ENCODE measurements at regions not wholly inside any gene's neighbourhood (a gene's known extent, or its start where the extent isn't known, plus 50 kb on each side); places are given as distances from the start of the nearest gene placed in this dataset.
A peak's percentile ranks its signal among the peaks of the same experiment; 100 is the strongest.

GRCh38 chr3:103672346-103672745 is 1237.5 kb downstream of the ZPLD1 start:
- no peak overlapping the region for H3K27ac ChIP-seq (ENCODE audit: low read depth in 1 of 2, low read length in 1 of 2)
- no peaks in the 10 kb centered on the region for H3K27me3 ChIP-seq (ENCODE audit: control insufficient read depth in 3 of 3, insufficient read depth in 3 of 3, low read length in 2 of 3)
- ATAC-seq (ENCODE audit: insufficient read depth, low FRiP score) = no peak
- no peak for DNase-seq
- no peak for TF ChIP-seq CTCF (IDR thresholded peaks at IDR 0.05; ENCODE audit: control extremely low read depth, extremely low read depth)
- H3K4me3 ChIP-seq = no peak overlapping the region
- no peaks in the 10 kb centered on the region for H3K36me3 ChIP-seq (ENCODE audit: control insufficient read depth in 4 of 4, insufficient read depth in 4 of 4, low read length in 4 of 4)
- H3K9ac ChIP-seq (ENCODE audit: insufficient read depth in 1 of 2, low read length in 2 of 2) = no peak overlapping the region
- 73 to 87% methylated on average over 2 of the region's 2 CpGs for WGBS, 2 donors
- H3K9me3 ChIP-seq (ENCODE audit: control insufficient read depth in 4 of 4, insufficient read depth in 3 of 4, low read length in 3 of 4) = no peaks in the 10 kb centered on the region
- H3K4me1 ChIP-seq (ENCODE audit: control insufficient read depth in 5 of 5, insufficient read depth in 5 of 5, low read length in 5 of 5) = no peaks in the 10 kb centered on the region

GRCh38 chr3:103684904-103685303 is 1250.1 kb downstream of the ZPLD1 start:
- Histone ChIP-seq H3K27me3 (ENCODE audit: control insufficient read depth in 3 of 3, insufficient read depth in 3 of 3, low read length in 2 of 3) (no peaks in the 10 kb centered on the region), H3K9ac (ENCODE audit: insufficient read depth in 1 of 2, low read length in 2 of 2) (no peak overlapping the region), H3K4me1 (ENCODE audit: control insufficient read depth in 5 of 5, insufficient read depth in 5 of 5, low read length in 5 of 5) (no peaks in the 10 kb centered on the region), H3K9me3 (ENCODE audit: control insufficient read depth in 4 of 4, insufficient read depth in 3 of 4, low read length in 3 of 4) (no peaks in the 10 kb centered on the region), H3K27ac (ENCODE audit: low read depth in 1 of 2, low read length in 1 of 2) (no peak overlapping the region), H3K4me3 (no peak overlapping the region), H3K36me3 (ENCODE audit: control insufficient read depth in 4 of 4, insufficient read depth in 4 of 4, low read length in 4 of 4) (no peaks in the 10 kb centered on the region)
- TF ChIP-seq CTCF (IDR thresholded peaks at IDR 0.05; ENCODE audit: control extremely low read depth, extremely low read depth) = no peak
- ATAC-seq (ENCODE audit: insufficient read depth, low FRiP score) = no peak
- DNase-seq = peak; percentile 13 to 54 (median 20)
- 43 to 69% methylated on average over 4 of the region's 4 CpGs for WGBS, 2 donors

GRCh38 chr3:103685939-103686338 is 1251.1 kb downstream of the ZPLD1 start:
- no peak overlapping the region for H3K27ac ChIP-seq (ENCODE audit: low read depth in 1 of 2, low read length in 1 of 2)
- peaks cover 0 to 6% (median 1%) of the 10 kb centered on the region in 4 donors for H3K9me3 ChIP-seq (ENCODE audit: control insufficient read depth in 4 of 4, insufficient read depth in 3 of 4, low read length in 3 of 4)
- H3K9ac ChIP-seq (ENCODE audit: insufficient read depth in 1 of 2, low read length in 2 of 2) = no peak overlapping the region
- no peak overlapping the region for H3K4me3 ChIP-seq
- H3K27me3 ChIP-seq (ENCODE audit: control insufficient read depth in 3 of 3, insufficient read depth in 3 of 3, low read length in 2 of 3) = no peaks in the 10 kb centered on the region
- no peak for TF ChIP-seq CTCF (IDR thresholded peaks at IDR 0.05; ENCODE audit: control extremely low read depth, extremely low read depth)
- no peaks in the 10 kb centered on the region for H3K36me3 ChIP-seq (ENCODE audit: control insufficient read depth in 4 of 4, insufficient read depth in 4 of 4, low read length in 4 of 4)
- 36 to 63% methylated on average over 1 of the region's 1 CpG for WGBS, 2 donors
- H3K4me1 ChIP-seq (ENCODE audit: control insufficient read depth in 5 of 5, insufficient read depth in 5 of 5, low read length in 5 of 5) = no peaks in the 10 kb centered on the region
- DNase-seq = no peak
- no peak for ATAC-seq (ENCODE audit: insufficient read depth, low FRiP score)

- Histone ChIP-seq H3K9me3 (ENCODE audit: control insufficient read depth in 4 of 4, insufficient read depth in 3 of 4, low read length in 3 of 4) (peaks cover 0 to 6% (median 3%) of the 10 kb centered on the region in 4 donors), H3K36me3 (ENCODE audit: control insufficient read depth in 4 of 4, insufficient read depth in 4 of 4, low read length in 4 of 4) (no peaks in the 10 kb centered on the region), H3K9ac (ENCODE audit: insufficient read depth in 1 of 2, low read length in 2 of 2) (no peak overlapping the region), H3K4me3 (no peak overlapping the region), H3K4me1 (ENCODE audit: control insufficient read depth in 5 of 5, insufficient read depth in 5 of 5, low read length in 5 of 5) (no peaks in the 10 kb centered on the region), H3K27me3 (ENCODE audit: control insufficient read depth in 3 of 3, insufficient read depth in 3 of 3, low read length in 2 of 3) (no peaks in the 10 kb centered on the region), H3K27ac (ENCODE audit: low read depth in 1 of 2, low read length in 1 of 2) (no peak overlapping the region)
- DNase-seq (no peak), ATAC-seq (ENCODE audit: insufficient read depth, low FRiP score) (no peak)
- no peak for TF ChIP-seq CTCF (IDR thresholded peaks at IDR 0.05; ENCODE audit: control extremely low read depth, extremely low read depth)
Observed at GRCh38 chr3:103690536-103690935, 1255.7 kb downstream of the ZPLD1 start.

All from lung (tissue), 11 donors.